ENCODE measurements at regions not wholly inside any gene's neighbourhood (a gene's known extent, or its start where the extent isn't known, plus 50 kb on each side); places are given as distances from the start of the nearest gene placed in this dataset.

GRCh38 chr1:47529520-47530098, 91.8 kb downstream of the FOXD2 start (continued):
- no peak for TF ChIP-seq STAT1 (IDR thresholded peaks at IDR 0.05; ENCODE audit: unreplicated experiment)
- TF ChIP-seq EZH2phosphoT487 (IDR thresholded peaks at IDR 0.05; ENCODE audit: unreplicated experiment) = no peak
- no peak for TF ChIP-seq ZNF331 (CRISPR knock-in tag; IDR thresholded peaks at IDR 0.05; ENCODE audit: low read depth)
- TF ChIP-seq CTCF (conservative IDR thresholded peaks at IDR 0.05; ENCODE audit: low read depth in 2 of 2) = peak; percentile 67 to 88

- no peaks in the 10 kb centered on the region for H3K79me2 ChIP-seq (replicated peaks; ENCODE audit: insufficient read depth)
- H3F3A ChIP-seq (replicated peaks; ENCODE audit: low read depth) = peaks cover 3% of the 10 kb centered on the region
- H4K20me1 ChIP-seq (replicated peaks; ENCODE audit: insufficient read depth) = no peaks in the 10 kb centered on the region
- Mint-ChIP-seq H3K4me1 (peaks cover 25% of the 10 kb centered on the region), H3K27me3 (ENCODE audit: insufficient read depth, low read depth, poor library complexity) (peaks cover 18% of the 10 kb centered on the region), H3K9me3 (peaks cover 13% of the 10 kb centered on the region; the same call in 2 of the 3 replicates), H3K27ac (peak overlapping the region; percentile 80), H3K36me3 (ENCODE audit: low read depth) (peaks cover under 1% of the 10 kb centered on the region; the same call in 1 of the 3 replicates), H3K4me3 (peak overlapping the region; percentile 77)
- DNase-seq (ENCODE audit: low spot score) (peak; percentile 88), ATAC-seq (peak; percentile 79)
- H3K4me1 ChIP-seq (ENCODE audit: insufficient read depth) = peaks cover 16% of the 10 kb centered on the region
- H3K4me2 ChIP-seq = peak overlapping the region; percentile 93
- H3K4me3 ChIP-seq = peak overlapping the region; percentile 83
- H2AFZ ChIP-seq = peak overlapping the region; percentile 97
- no peak for TF ChIP-seq NANOG (IDR thresholded peaks at IDR 0.05; ENCODE audit: borderline replicate concordance)
- peak; percentile 29 for TF ChIP-seq POLR2AphosphoS5 (IDR thresholded peaks at IDR 0.05; ENCODE audit: low read depth)
- no peak; the same call in 1 of the 2 replicates for TF ChIP-seq ETS1 (IDR thresholded peaks at IDR 0.05)
- TF ChIP-seq REST (IDR thresholded peaks at IDR 0.05; ENCODE audit: unreplicated experiment) = no peak
- no peak for TF ChIP-seq EZH2 (IDR thresholded peaks at IDR 0.05; ENCODE audit: low read depth, unreplicated experiment)
- H3K9me2 ChIP-seq (ENCODE audit: insufficient read depth) = no peaks in the 10 kb centered on the region
- H3K27ac ChIP-seq (ENCODE audit: low read depth) = peak overlapping the region; percentile 89
- no peaks in the 10 kb centered on the region for H3K36me3 ChIP-seq (ENCODE audit: insufficient read depth)
- peaks cover 14% of the 10 kb centered on the region for H3K27me3 ChIP-seq (ENCODE audit: insufficient read depth)
Measured at GRCh38 chr1:47532921-47533792, 95.3 kb downstream of the FOXD2 start.
